B cell (primary cell): ENCODE measurements at regions not wholly inside any gene's neighbourhood (a gene's known extent, or its start where the extent isn't known, plus 50 kb on each side); places are given as distances from the start of the nearest gene placed in this dataset.

Experiments
- EZH2 ChIP-seq: IDR thresholded peaks from 2 replicates; pipeline ENCODE4 v1.6.1; 2012; ENCODE audit warnings: borderline replicate concordance, low read depth, mild to moderate bottlenecking, moderate library complexity, low read length; ENCODE audit not compliant: insufficient read depth, poor library complexity, severe bottlenecking
- TF ChIP-seq, protein P1 (sequence below): fragments of 200-600 bp; IDR thresholded peaks from one replicate; pipeline ENCODE4 v1.8.0; 2022; ENCODE audit warnings: antibody characterized with exemption, mild to moderate bottlenecking

GRCh38 chr20:29741894-29742698, 1515.4 kb upstream of the DEFB115 start:
- TF ChIP-seq, protein P1, sequence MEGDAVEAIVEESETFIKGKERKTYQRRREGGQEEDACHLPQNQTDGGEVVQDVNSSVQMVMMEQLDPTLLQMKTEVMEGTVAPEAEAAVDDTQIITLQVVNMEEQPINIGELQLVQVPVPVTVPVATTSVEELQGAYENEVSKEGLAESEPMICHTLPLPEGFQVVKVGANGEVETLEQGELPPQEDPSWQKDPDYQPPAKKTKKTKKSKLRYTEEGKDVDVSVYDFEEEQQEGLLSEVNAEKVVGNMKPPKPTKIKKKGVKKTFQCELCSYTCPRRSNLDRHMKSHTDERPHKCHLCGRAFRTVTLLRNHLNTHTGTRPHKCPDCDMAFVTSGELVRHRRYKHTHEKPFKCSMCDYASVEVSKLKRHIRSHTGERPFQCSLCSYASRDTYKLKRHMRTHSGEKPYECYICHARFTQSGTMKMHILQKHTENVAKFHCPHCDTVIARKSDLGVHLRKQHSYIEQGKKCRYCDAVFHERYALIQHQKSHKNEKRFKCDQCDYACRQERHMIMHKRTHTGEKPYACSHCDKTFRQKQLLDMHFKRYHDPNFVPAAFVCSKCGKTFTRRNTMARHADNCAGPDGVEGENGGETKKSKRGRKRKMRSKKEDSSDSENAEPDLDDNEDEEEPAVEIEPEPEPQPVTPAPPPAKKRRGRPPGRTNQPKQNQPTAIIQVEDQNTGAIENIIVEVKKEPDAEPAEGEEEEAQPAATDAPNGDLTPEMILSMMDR: no peak
- TF ChIP-seq EZH2: no peak
